HepG2 (cell line): ENCODE measurements at regions not wholly inside any gene's neighbourhood (a gene's known extent, or its start where the extent isn't known, plus 50 kb on each side); places are given as distances from the start of the nearest gene placed in this dataset.

Experiments
- ATAC-seq: fragments of 200-7000 bp; cut with Tn5 transposase; 3 replicates; pipeline ENCODE4 v1.9.1; 2020; ENCODE audit warnings: mild to moderate bottlenecking, moderate library complexity
- BruUV-seq: library from RNA; stranded (reverse); fragments of 400-500 nt; replicated peaks from 2 replicates; lab custom pipeline; 2021; lab: Mats Ljungman, UMichigan
- CTCF ChIA-PET: fragments of 300-600 bp; formaldehyde crosslinking; extraction: SDS; loops from one replicate; lab custom pipeline; 2021; ENCODE audit warnings: low total read pairs, inconsistent platforms, low intra/inter-chr PET ratio; lab: Yijun Ruan, JAX
- POLR2A ChIA-PET: fragments of 350-600 bp; sonication (Branson Sonifier 250); formaldehyde crosslinking; loops from one replicate; lab custom pipeline; 2020; ENCODE audit warnings: antibody characterized with exemption, inconsistent platforms; lab: Yijun Ruan, JAX
- DNase-seq: peaks from one replicate; pipeline ENCODE4 v3.0.0-alpha.2; 2015; ENCODE audit warnings: low spot score
- FAIRE-seq: peaks from 3 replicates; lab custom pipeline; 2011; peaks lifted over from hg19 to GRCh38; lab: Jason Lieb, UNC
- H2AFZ ChIP-seq: one replicate; pipeline ENCODE4 v1.6.1; 2011; ENCODE audit warnings: low read length, inconsistent platforms
- H3K27ac ChIP-seq: fragments of 300-600 bp; 3 replicates; pipeline ENCODE4 v1.8.0; 2011; ENCODE audit warnings: mixed run types, mild to moderate bottlenecking, mixed read lengths, low read length, inconsistent platforms; ENCODE audit not compliant: insufficient read depth; ENCODE audit errors: extremely low read length
- H3K27me3 ChIP-seq, 2 experiments: fragments of 200-600 bp in 1 of 2; 2 replicates in 1 of 2; 3 replicates in 1 of 2; pipeline versions ENCODE4 v1.6.0 to v1.8.0; 2011; ENCODE audit warnings: low read length in 2 of 2, mild to moderate bottlenecking in 2 of 2, moderate library complexity in 2 of 2, inconsistent platforms in 1 of 2; ENCODE audit not compliant: insufficient read depth in 2 of 2, control insufficient read depth in 1 of 2
- H3K36me3 ChIP-seq, 2 experiments: fragments of 200-600 bp in 1 of 2; replicated peaks in 1 of 2; 2 replicates in 1 of 2; 3 replicates in 1 of 2; pipeline versions ENCODE4 v1.5.1 to v1.8.0; 2011; ENCODE audit warnings: low read length in 2 of 2, inconsistent platforms in 1 of 2; ENCODE audit not compliant: insufficient read depth in 2 of 2, control insufficient read depth in 1 of 2
- H3K4me1 ChIP-seq: 2 replicates; pipeline ENCODE4 v1.5.1; 2012; ENCODE audit warnings: low read length, inconsistent platforms; ENCODE audit not compliant: insufficient read depth
- H3K4me2 ChIP-seq: 2 replicates; pipeline ENCODE4 v1.6.0; 2011; ENCODE audit warnings: low read depth, low read length, inconsistent platforms
- H3K4me3 ChIP-seq, 3 experiments: fragments of 200-600 bp in 1 of 3; sonication (generic), shearing (Covaris generic) in 1 of 3; replicated peaks in 1 of 3; 2 replicates each; pipeline ENCODE4 v1.5.1; 2011 to 2016; ENCODE audit warnings: low read length in 3 of 3, inconsistent platforms in 2 of 3, low read depth in 2 of 3, mild to moderate bottlenecking in 2 of 3, control low read depth in 1 of 3, mixed read lengths in 1 of 3; ENCODE audit not compliant: insufficient read depth in 1 of 3
- H3K79me2 ChIP-seq: one replicate; pipeline ENCODE4 v1.6.1; 2011; ENCODE audit warnings: low read length, inconsistent platforms; ENCODE audit not compliant: insufficient read depth
- H3K9ac ChIP-seq: 2 replicates; pipeline ENCODE4 v1.6.0; 2011; ENCODE audit warnings: mild to moderate bottlenecking, low read depth, low read length, inconsistent platforms; ENCODE audit not compliant: insufficient read depth
- H3K9me3 ChIP-seq: 2 replicates; pipeline ENCODE4 v1.5.1; 2012; ENCODE audit warnings: mild to moderate bottlenecking, low read length
- H4K20me1 ChIP-seq: 2 replicates; pipeline ENCODE4 v1.6.0; 2011; ENCODE audit warnings: inconsistent platforms, mild to moderate bottlenecking, low read length, moderate library complexity; ENCODE audit not compliant: insufficient read depth
- ATRX ChIP-seq: sonication (generic); formaldehyde crosslinking; IDR thresholded peaks from 2 replicates; pipeline ENCODE4 v1.4.0; 2020; ENCODE audit warnings: missing genetic modification reagents, borderline replicate concordance
- CSRNP1 ChIP-seq: sonication (generic); formaldehyde crosslinking; IDR thresholded peaks from 2 replicates; pipeline ENCODE4 v1.8.1; 2023; ENCODE audit warnings: mild to moderate bottlenecking, missing genetic modification reagents
- CTCF ChIP-seq: sonication (generic); formaldehyde crosslinking; IDR thresholded peaks from 2 replicates; pipeline ENCODE4 v1.5.0; 2020; ENCODE audit warnings: mild to moderate bottlenecking, missing genetic modification reagents, moderate library complexity
- DNMT1 ChIP-seq: sonication (generic); formaldehyde crosslinking; IDR thresholded peaks from 2 replicates; pipeline ENCODE4 v1.5.1; 2020; ENCODE audit warnings: mild to moderate bottlenecking, missing genetic modification reagents
- GMEB2 ChIP-seq: IDR thresholded peaks from 2 replicates; pipeline ENCODE4 v1.6.1; 2016; ENCODE audit warnings: missing biosample characterization, missing genetic modification reagents, low read depth
- GTF2F1 ChIP-seq: fragments of 150-350 bp; IDR thresholded peaks from 2 replicates; pipeline ENCODE4 v1.6.1; 2014; ENCODE audit warnings: low read length
- KLF15 ChIP-seq: sonication (generic); formaldehyde crosslinking; IDR thresholded peaks from 2 replicates; pipeline ENCODE4 v1.8.1; 2023; ENCODE audit warnings: borderline replicate concordance, mild to moderate bottlenecking, inconsistent platforms, missing genetic modification reagents, mixed read lengths
- KLF16 ChIP-seq, 2 experiments: sonication (generic) in 1 of 2; formaldehyde crosslinking in 1 of 2; IDR thresholded peaks; 2 replicates each; pipeline versions ENCODE4 v1.6.1 to v1.8.0; 2016 to 2023; ENCODE audit warnings: missing genetic modification reagents in 2 of 2, missing compliant biosample characterization in 1 of 2
- RBFOX2 ChIP-seq: fragments of 200-400 bp; formaldehyde crosslinking; IDR thresholded peaks from 2 replicates; pipeline ENCODE4 v1.6.1; 2017; ENCODE audit warnings: low read depth, mild to moderate bottlenecking, low read length
- REPIN1 ChIP-seq: sonication (generic); formaldehyde crosslinking; IDR thresholded peaks from 2 replicates; pipeline ENCODE4 v1.8.0; 2022; ENCODE audit warnings: missing genetic modification reagents, low read depth, mild to moderate bottlenecking, borderline replicate concordance
- TARDBP ChIP-seq: sonication (generic); formaldehyde crosslinking; IDR thresholded peaks from 2 replicates; pipeline ENCODE4 v1.8.0; 2022; ENCODE audit warnings: mild to moderate bottlenecking, missing genetic modification reagents
- ZNF124 ChIP-seq: sonication (generic); formaldehyde crosslinking; IDR thresholded peaks from 2 replicates; pipeline ENCODE4 v1.4.0; 2020; ENCODE audit warnings: missing genetic modification reagents
- ZNF460 ChIP-seq: sonication (generic); formaldehyde crosslinking; IDR thresholded peaks from 2 replicates; pipeline ENCODE4 v1.5.1; 2020; ENCODE audit warnings: missing genetic modification reagents, mild to moderate bottlenecking, borderline replicate concordance
- ZNF615 ChIP-seq: sonication (generic); formaldehyde crosslinking; IDR thresholded peaks from 2 replicates; pipeline ENCODE4 v1.5.0; 2020; ENCODE audit warnings: mild to moderate bottlenecking, missing genetic modification reagents, borderline replicate concordance
- ZNF674 ChIP-seq: sonication (generic); formaldehyde crosslinking; IDR thresholded peaks from 2 replicates; pipeline ENCODE4 v1.5.0; 2020; ENCODE audit warnings: low read depth, mild to moderate bottlenecking, missing genetic modification reagents
- ZNF691 ChIP-seq: sonication (generic); formaldehyde crosslinking; IDR thresholded peaks from 2 replicates; pipeline ENCODE4 v1.4.0; 2020; ENCODE audit warnings: missing genetic modification reagents, low read depth, mild to moderate bottlenecking, borderline replicate concordance
- ZNF766 ChIP-seq: sonication (generic); formaldehyde crosslinking; IDR thresholded peaks from 2 replicates; pipeline ENCODE4 v1.5.0; 2020; ENCODE audit warnings: missing genetic modification reagents, borderline replicate concordance
- ZSCAN31 ChIP-seq: sonication (generic); formaldehyde crosslinking; IDR thresholded peaks from 2 replicates; pipeline ENCODE4 v1.5.0; 2020; ENCODE audit warnings: low read depth, mild to moderate bottlenecking, missing genetic modification reagents
- WGBS: methylation state at CpG from one replicate; pipeline ENCODE4 v1.1.6; 2017; ENCODE audit warnings: low lambda C conversion rate; 5-methylcytosine and 5-hydroxymethylcytosine counted together
- in situ Hi-C: cut with HindIII; loops from 2 replicates; pipeline ENCODE4 v1.10.0; 2017; ENCODE audit warnings: low pct_unique_long_range_greater_than_20kb; ENCODE audit not compliant: extremely low pct_ligation_motif_present
- intact Hi-C: fragments of 100-400 bp; cut with micrococcal nuclease; formaldehyde crosslinking; loops from one replicate; pipeline ENCODE4 v1.10.0; 2022; ENCODE audit not compliant: unreplicated experiment

GRCh38 chr4:124910327-124910726 is 197.8 kb upstream of the ANKRD50 start (continued):
- TF ChIP-seq ATRX (CRISPR knock-in tag), result no peak
- no peak for TF ChIP-seq ZSCAN31
- TF ChIP-seq ZNF674 (CRISPR knock-in tag), result no peak
- no peak for TF ChIP-seq REPIN1
- no peak for TF ChIP-seq CSRNP1 (CRISPR knock-in tag)

- ChIA-PET CTCF (no interaction called here), POLR2A (no interaction called here)
- Histone ChIP-seq H3K9me3 (peaks cover 11% of the 10 kb centered on the region), H2AFZ (no peak overlapping the region), H3K4me2 (no peak overlapping the region), H3K79me2 (no peaks in the 10 kb centered on the region), H3K27me3 (no peaks in the 10 kb centered on the region), H3K36me3 (no peaks in the 10 kb centered on the region), H3K4me1 (no peaks in the 10 kb centered on the region), H3K27ac (no peak overlapping the region), H3K9ac (no peak overlapping the region), H3K4me3 (no peak overlapping the region), H4K20me1 (no peaks in the 10 kb centered on the region)
- DNase-seq (no peak), FAIRE-seq (no peak), ATAC-seq (no peak)
- BruUV-seq, result no TSS peak
- in situ Hi-C loops (no loop called here), intact Hi-C loops (no loop called here)
- 26% methylated on average over 3 of the region's 3 CpGs for WGBS
- TF ChIP-seq ZNF615 (CRISPR knock-in tag), result no peak
- no peak for TF ChIP-seq CTCF (CRISPR knock-in tag)
- no peak for TF ChIP-seq ZNF124 (CRISPR knock-in tag)
- TF ChIP-seq ZNF691 (CRISPR knock-in tag), result no peak
- no peak for TF ChIP-seq DNMT1 (CRISPR knock-in tag)
- TF ChIP-seq TARDBP (CRISPR knock-in tag), result no peak
- TF ChIP-seq KLF16 (CRISPR knock-in tag; IDR thresholded peaks at IDR 0.05), result no peak
- no peak for TF ChIP-seq GMEB2 (CRISPR knock-in tag)
- TF ChIP-seq ZNF766 (CRISPR knock-in tag), result no peak
- TF ChIP-seq RBFOX2, result no peak
- TF ChIP-seq KLF15 (CRISPR knock-in tag), result no peak
- no peak for TF ChIP-seq ZNF460 (CRISPR knock-in tag)
- no peak for TF ChIP-seq GTF2F1
These were observed 195.3 kb upstream of the ANKRD50 start for GRCh38 chr4:124907881-124908280.
